HEK293 (cell line): ENCODE measurements at regions not wholly inside any gene's neighbourhood (a gene's known extent, or its start where the extent isn't known, plus 50 kb on each side); places are given as distances from the start of the nearest gene placed in this dataset.

Experiments
- CTCF ChIA-PET: fragments of 350-600 bp; formaldehyde crosslinking; extraction: SDS; loops from one replicate; lab custom pipeline; 2021; ENCODE audit warnings: antibody characterized with exemption; lab: Yijun Ruan, JAX
- POLR2A ChIA-PET: fragments of 300-600 bp; formaldehyde crosslinking; extraction: SDS; loops from one replicate; lab custom pipeline; 2020; ENCODE audit warnings: antibody characterized with exemption, inconsistent platforms; lab: Yijun Ruan, JAX
- H3K27ac ChIP-seq: fragments of 200-500 bp; sonication (Bioruptor generic); 2 replicates; pipeline ENCODE4 v1.5.1; 2014; ENCODE audit warnings: low read depth, low read length, control low read depth, inconsistent platforms; ENCODE audit errors: extremely low read depth
- H3K36me3 ChIP-seq, 2 experiments: fragments of 200-500 bp in 1 of 2; sonication (Bioruptor generic) in 1 of 2; 1 replicate in 1 of 2; 2 replicates in 1 of 2; pipeline ENCODE4 v1.5.1; 2014 to 2017; ENCODE audit warnings: inconsistent platforms in 2 of 2, low read length in 2 of 2; ENCODE audit not compliant: control insufficient read depth in 2 of 2, insufficient read depth in 1 of 2
- H3K4me1 ChIP-seq: fragments of 200-500 bp; sonication (Bioruptor generic); 2 replicates; pipeline ENCODE4 v1.5.1; 2014; ENCODE audit warnings: mild to moderate bottlenecking, low read length, inconsistent platforms; ENCODE audit not compliant: control insufficient read depth, insufficient read depth
- H3K4me3 ChIP-seq: 2 replicates; pipeline ENCODE4 v1.5.1; 2011; ENCODE audit warnings: low read depth, mild to moderate bottlenecking, control low read depth, low read length, moderate library complexity
- H3K9me3 ChIP-seq: fragments of 200-500 bp; sonication (Bioruptor generic); 2 replicates; pipeline ENCODE4 v1.5.1; 2014; ENCODE audit warnings: low read depth, low read length, inconsistent platforms; ENCODE audit not compliant: control insufficient read depth, insufficient read depth
- SCRT1 ChIP-seq: fragments of 450-650 bp; formaldehyde crosslinking; IDR thresholded peaks from 2 replicates; pipeline ENCODE4 v1.5.1; 2016; ENCODE audit warnings: missing biosample characterization, missing genetic modification characterization, borderline replicate concordance
- YY2 ChIP-seq: fragments of 450-650 bp; formaldehyde crosslinking; IDR thresholded peaks from 2 replicates; pipeline ENCODE4 v1.5.1; 2016; ENCODE audit warnings: missing biosample characterization, missing genetic modification characterization
- ZEB2 ChIP-seq: fragments of 450-650 bp; formaldehyde crosslinking; IDR thresholded peaks from 2 replicates; pipeline ENCODE4 v1.5.1; 2016; ENCODE audit warnings: missing biosample characterization, missing genetic modification characterization
- ZNF132 ChIP-seq: fragments of 450-650 bp; formaldehyde crosslinking; IDR thresholded peaks from 2 replicates; pipeline ENCODE4 v1.5.1; 2017; ENCODE audit warnings: missing biosample characterization, missing genetic modification characterization, borderline replicate concordance
- ZNF214 ChIP-seq: fragments of 450-650 bp; formaldehyde crosslinking; IDR thresholded peaks from 2 replicates; pipeline ENCODE4 v1.5.1; 2017; ENCODE audit warnings: missing biosample characterization, mild to moderate bottlenecking, missing genetic modification characterization, borderline replicate concordance
- ZNF239 ChIP-seq: fragments of 450-650 bp; formaldehyde crosslinking; IDR thresholded peaks from 2 replicates; pipeline ENCODE4 v1.5.1; 2016; ENCODE audit warnings: missing biosample characterization, missing genetic modification characterization
- ZNF335 ChIP-seq: fragments of 450-650 bp; formaldehyde crosslinking; conservative IDR thresholded peaks from 2 replicates; pipeline ENCODE4 v1.5.1; 2016; ENCODE audit warnings: missing biosample characterization, missing genetic modification characterization
- ZNF354C ChIP-seq: fragments of 450-650 bp; formaldehyde crosslinking; IDR thresholded peaks from 2 replicates; pipeline ENCODE4 v1.5.1; 2016; ENCODE audit warnings: missing biosample characterization, missing genetic modification characterization, low read depth, borderline replicate concordance
- ZNF404 ChIP-seq: fragments of 450-650 bp; formaldehyde crosslinking; IDR thresholded peaks from 2 replicates; pipeline ENCODE4 v1.5.1; 2017; ENCODE audit warnings: missing biosample characterization, missing genetic modification characterization
- ZNF426 ChIP-seq: fragments of 450-650 bp; formaldehyde crosslinking; IDR thresholded peaks from 2 replicates; pipeline ENCODE4 v1.5.1; 2017; ENCODE audit warnings: missing biosample characterization, missing genetic modification characterization, mild to moderate bottlenecking, inconsistent platforms, moderate library complexity
- ZNF433 ChIP-seq: fragments of 450-650 bp; formaldehyde crosslinking; IDR thresholded peaks from 2 replicates; pipeline ENCODE4 v1.5.1; 2016; ENCODE audit warnings: missing biosample characterization, missing genetic modification characterization, low read depth
- ZNF48 ChIP-seq: fragments of 450-650 bp; formaldehyde crosslinking; IDR thresholded peaks from 2 replicates; pipeline ENCODE4 v1.5.1; 2016; ENCODE audit warnings: missing biosample characterization, missing genetic modification characterization
- ZNF544 ChIP-seq: fragments of 450-650 bp; formaldehyde crosslinking; IDR thresholded peaks from 2 replicates; pipeline ENCODE4 v1.5.0; 2017; ENCODE audit warnings: missing biosample characterization, missing genetic modification characterization
- ZNF830 ChIP-seq: fragments of 450-650 bp; IDR thresholded peaks from 2 replicates; pipeline ENCODE4 v1.5.0; 2018; ENCODE audit warnings: missing biosample characterization, missing genetic modification characterization, low read depth, mild to moderate bottlenecking, moderate library complexity
- ZNF837 ChIP-seq: fragments of 450-650 bp; formaldehyde crosslinking; IDR thresholded peaks from 2 replicates; pipeline ENCODE4 v1.5.1; 2016; ENCODE audit warnings: missing biosample characterization, missing genetic modification characterization
- TF ChIP-seq, protein P1 (sequence below): fragments of 450-650 bp; formaldehyde crosslinking; IDR thresholded peaks from 2 replicates; pipeline ENCODE4 v1.5.1; 2016; ENCODE audit warnings: missing biosample characterization, missing genetic modification characterization, low read depth
- TF ChIP-seq, protein P2 (sequence below): fragments of 450-650 bp; formaldehyde crosslinking; IDR thresholded peaks from 2 replicates; pipeline ENCODE4 v1.5.1; 2017; ENCODE audit warnings: missing biosample characterization, missing genetic modification characterization
- TF ChIP-seq, protein P3 (sequence below): fragments of 450-650 bp; formaldehyde crosslinking; IDR thresholded peaks from 2 replicates; pipeline ENCODE4 v1.5.1; 2017; ENCODE audit warnings: missing biosample characterization, missing genetic modification characterization
- TF ChIP-seq, protein P4 (sequence below): fragments of 450-650 bp; formaldehyde crosslinking; IDR thresholded peaks from 2 replicates; pipeline ENCODE4 v1.5.1; 2017; ENCODE audit warnings: missing biosample characterization, missing genetic modification characterization
- TF ChIP-seq, protein P5 (sequence below): fragments of 450-650 bp; formaldehyde crosslinking; IDR thresholded peaks from 2 replicates; pipeline ENCODE4 v1.5.1; 2016; ENCODE audit warnings: missing biosample characterization, missing genetic modification characterization
- TF ChIP-seq, protein P6 (sequence below): fragments of 450-650 bp; formaldehyde crosslinking; IDR thresholded peaks from 2 replicates; pipeline ENCODE4 v1.5.1; 2016; ENCODE audit warnings: missing biosample characterization, missing genetic modification characterization

DNA sequence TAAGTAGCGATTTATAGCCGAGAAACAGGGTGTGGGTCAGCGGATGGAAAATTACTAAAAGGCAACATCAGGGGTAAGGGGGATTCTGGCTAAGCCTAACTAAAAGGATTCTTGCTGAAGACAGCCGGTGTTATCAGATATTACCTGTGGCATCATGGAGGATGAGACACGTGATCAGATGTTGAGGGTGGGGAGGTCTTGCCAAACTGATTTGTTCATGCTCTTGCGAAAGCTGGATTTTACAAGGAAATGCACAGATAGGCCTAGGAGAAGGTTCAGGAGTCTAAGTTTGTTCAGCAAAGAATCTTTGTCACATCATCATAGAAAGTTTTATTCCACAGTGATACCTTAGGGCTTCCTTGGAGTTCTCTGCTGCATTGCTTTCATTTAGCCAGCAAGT is 396.8 kb upstream of the TBL1XR1 start:
- TF ChIP-seq ZNF335 (tag by site-specific recombination) (no peak), YY2 (tag by site-specific recombination) (no peak), SCRT1 (tag by site-specific recombination) (no peak), ZNF48 (tag by site-specific recombination) (no peak)
- TF ChIP-seq, protein P1, sequence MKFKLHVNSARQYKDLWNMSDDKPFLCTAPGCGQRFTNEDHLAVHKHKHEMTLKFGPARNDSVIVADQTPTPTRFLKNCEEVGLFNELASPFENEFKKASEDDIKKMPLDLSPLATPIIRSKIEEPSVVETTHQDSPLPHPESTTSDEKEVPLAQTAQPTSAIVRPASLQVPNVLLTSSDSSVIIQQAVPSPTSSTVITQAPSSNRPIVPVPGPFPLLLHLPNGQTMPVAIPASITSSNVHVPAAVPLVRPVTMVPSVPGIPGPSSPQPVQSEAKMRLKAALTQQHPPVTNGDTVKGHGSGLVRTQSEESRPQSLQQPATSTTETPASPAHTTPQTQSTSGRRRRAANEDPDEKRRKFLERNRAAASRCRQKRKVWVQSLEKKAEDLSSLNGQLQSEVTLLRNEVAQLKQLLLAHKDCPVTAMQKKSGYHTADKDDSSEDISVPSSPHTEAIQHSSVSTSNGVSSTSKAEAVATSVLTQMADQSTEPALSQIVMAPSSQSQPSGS (tag by site-specific recombination) = no peak
- H3K36me3 ChIP-seq = no peaks in the 10 kb centered on the region
- no peak overlapping the region for H3K27ac ChIP-seq
- POLR2A ChIA-PET = no interaction called here
- H3K4me1 ChIP-seq = 0 out of 2 replicates have a peak, but pooled peaks cover 3% of the 10 kb centered on the region
- CTCF ChIA-PET = no interaction called here
- H3K4me3 ChIP-seq = no peak overlapping the region
- no peaks in the 10 kb centered on the region for H3K9me3 ChIP-seq

DNA sequence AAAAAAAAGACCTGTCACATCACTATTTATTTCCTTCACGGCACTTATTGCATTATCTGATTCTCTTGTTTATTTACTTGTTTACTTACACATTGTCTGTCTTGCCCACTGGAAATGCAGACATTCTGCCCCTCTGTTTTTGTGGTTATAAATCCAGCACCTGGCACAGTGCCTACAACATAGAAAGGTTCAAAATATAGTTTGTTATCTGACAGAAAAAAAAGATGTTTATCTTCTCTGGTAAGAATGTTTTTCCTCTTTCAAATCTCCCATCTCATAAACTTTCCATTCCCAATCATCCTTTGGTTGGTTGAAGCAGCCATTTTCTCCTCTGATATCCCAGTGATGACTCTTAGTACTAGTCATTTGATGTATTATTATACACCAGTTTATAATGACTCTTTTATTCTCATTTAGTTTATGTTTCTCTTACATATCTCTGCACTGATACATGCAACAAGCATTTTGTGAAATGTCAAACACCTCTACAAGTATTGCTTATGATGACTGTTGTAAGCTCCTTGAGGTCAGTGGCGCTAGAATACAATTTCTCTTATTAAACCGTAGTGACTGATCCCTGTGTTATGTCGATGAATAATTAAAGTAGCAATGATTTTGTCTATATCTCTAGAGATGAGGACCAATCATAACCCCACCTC is 398.4 kb upstream of the TBL1XR1 start:
- 0 out of 2 replicates have a peak, but pooled peaks cover 3% of the 10 kb centered on the region for H3K4me1 ChIP-seq
- no peak overlapping the region for H3K4me3 ChIP-seq
- no peak overlapping the region for H3K27ac ChIP-seq
- no peaks in the 10 kb centered on the region for H3K36me3 ChIP-seq
- no peaks in the 10 kb centered on the region for H3K9me3 ChIP-seq
- CTCF ChIA-PET = interaction anchor here (0.7 kb wide), 1 partner anchor 244 kb away, joined by 3 read pairs; no protein-coding TSS in a partner anchor
- POLR2A ChIA-PET = no interaction called here
- TF ChIP-seq, protein P2, sequence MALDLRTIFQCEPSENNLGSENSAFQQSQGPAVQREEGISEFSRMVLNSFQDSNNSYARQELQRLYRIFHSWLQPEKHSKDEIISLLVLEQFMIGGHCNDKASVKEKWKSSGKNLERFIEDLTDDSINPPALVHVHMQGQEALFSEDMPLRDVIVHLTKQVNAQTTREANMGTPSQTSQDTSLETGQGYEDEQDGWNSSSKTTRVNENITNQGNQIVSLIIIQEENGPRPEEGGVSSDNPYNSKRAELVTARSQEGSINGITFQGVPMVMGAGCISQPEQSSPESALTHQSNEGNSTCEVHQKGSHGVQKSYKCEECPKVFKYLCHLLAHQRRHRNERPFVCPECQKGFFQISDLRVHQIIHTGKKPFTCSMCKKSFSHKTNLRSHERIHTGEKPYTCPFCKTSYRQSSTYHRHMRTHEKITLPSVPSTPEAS (tag by site-specific recombination) = no peak
- no peak for TF ChIP-seq ZNF239 (tag by site-specific recombination)
- TF ChIP-seq, protein P3, sequence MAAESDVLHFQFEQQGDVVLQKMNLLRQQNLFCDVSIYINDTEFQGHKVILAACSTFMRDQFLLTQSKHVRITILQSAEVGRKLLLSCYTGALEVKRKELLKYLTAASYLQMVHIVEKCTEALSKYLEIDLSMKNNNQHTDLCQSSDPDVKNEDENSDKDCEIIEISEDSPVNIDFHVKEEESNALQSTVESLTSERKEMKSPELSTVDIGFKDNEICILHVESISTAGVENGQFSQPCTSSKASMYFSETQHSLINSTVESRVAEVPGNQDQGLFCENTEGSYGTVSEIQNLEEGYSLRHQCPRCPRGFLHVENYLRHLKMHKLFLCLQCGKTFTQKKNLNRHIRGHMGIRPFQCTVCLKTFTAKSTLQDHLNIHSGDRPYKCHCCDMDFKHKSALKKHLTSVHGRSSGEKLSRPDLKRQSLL (tag by site-specific recombination) = no peak
- TF ChIP-seq, protein P4, sequence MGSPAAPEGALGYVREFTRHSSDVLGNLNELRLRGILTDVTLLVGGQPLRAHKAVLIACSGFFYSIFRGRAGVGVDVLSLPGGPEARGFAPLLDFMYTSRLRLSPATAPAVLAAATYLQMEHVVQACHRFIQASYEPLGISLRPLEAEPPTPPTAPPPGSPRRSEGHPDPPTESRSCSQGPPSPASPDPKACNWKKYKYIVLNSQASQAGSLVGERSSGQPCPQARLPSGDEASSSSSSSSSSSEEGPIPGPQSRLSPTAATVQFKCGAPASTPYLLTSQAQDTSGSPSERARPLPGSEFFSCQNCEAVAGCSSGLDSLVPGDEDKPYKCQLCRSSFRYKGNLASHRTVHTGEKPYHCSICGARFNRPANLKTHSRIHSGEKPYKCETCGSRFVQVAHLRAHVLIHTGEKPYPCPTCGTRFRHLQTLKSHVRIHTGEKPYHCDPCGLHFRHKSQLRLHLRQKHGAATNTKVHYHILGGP = no peak
- no peak for TF ChIP-seq ZNF132 (tag by site-specific recombination)
- TF ChIP-seq, protein P5, sequence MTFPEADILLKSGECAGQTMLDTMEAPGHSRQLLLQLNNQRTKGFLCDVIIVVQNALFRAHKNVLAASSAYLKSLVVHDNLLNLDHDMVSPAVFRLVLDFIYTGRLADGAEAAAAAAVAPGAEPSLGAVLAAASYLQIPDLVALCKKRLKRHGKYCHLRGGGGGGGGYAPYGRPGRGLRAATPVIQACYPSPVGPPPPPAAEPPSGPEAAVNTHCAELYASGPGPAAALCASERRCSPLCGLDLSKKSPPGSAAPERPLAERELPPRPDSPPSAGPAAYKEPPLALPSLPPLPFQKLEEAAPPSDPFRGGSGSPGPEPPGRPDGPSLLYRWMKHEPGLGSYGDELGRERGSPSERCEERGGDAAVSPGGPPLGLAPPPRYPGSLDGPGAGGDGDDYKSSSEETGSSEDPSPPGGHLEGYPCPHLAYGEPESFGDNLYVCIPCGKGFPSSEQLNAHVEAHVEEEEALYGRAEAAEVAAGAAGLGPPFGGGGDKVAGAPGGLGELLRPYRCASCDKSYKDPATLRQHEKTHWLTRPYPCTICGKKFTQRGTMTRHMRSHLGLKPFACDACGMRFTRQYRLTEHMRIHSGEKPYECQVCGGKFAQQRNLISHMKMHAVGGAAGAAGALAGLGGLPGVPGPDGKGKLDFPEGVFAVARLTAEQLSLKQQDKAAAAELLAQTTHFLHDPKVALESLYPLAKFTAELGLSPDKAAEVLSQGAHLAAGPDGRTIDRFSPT (tag by site-specific recombination) = no peak
- no peak for TF ChIP-seq ZEB2
- no peak for TF ChIP-seq ZNF404
- no peak for TF ChIP-seq ZNF837 (tag by site-specific recombination)
- TF ChIP-seq ZNF433 = no peak
- no peak for TF ChIP-seq ZNF214 (tag by site-specific recombination)
- TF ChIP-seq, protein P1 (tag by site-specific recombination) = no peak
- no peak for TF ChIP-seq ZNF830 (tag by site-specific recombination)
- no peak for TF ChIP-seq ZNF426 (tag by site-specific recombination)
- TF ChIP-seq, protein P6, sequence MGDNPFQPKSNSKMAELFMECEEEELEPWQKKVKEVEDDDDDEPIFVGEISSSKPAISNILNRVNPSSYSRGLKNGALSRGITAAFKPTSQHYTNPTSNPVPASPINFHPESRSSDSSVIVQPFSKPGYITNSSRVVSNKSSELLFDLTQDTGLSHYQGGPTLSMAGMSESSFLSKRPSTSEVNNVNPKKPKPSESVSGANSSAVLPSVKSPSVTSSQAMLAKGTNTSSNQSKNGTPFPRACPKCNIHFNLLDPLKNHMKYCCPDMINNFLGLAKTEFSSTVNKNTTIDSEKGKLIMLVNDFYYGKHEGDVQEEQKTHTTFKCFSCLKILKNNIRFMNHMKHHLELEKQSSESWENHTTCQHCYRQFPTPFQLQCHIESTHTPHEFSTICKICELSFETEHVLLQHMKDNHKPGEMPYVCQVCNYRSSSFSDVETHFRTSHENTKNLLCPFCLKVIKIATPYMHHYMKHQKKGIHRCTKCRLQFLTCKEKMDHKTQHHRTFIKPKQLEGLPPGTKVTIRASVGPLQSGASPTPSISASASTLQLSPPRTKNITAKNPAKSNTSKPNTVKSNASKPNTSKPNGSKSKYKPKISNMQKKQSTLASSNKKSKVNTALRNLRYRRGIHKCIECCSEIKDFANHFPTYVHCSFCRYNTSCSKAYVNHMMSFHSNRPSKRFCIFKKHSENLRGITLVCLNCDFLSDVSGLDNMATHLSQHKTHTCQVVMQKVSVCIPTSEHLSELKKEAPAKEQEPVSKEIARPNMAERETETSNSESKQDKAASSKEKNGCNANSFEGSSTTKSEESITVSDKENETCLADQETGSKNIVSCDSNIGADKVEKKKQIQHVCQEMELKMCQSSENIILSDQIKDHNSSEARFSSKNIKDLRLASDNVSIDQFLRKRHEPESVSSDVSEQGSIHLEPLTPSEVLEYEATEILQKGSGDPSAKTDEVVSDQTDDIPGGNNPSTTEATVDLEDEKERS = no peak
- TF ChIP-seq ZNF544 (tag by site-specific recombination) = no peak
- no peak for TF ChIP-seq ZNF354C
